ENCODE measurements at regions not wholly inside any gene's neighbourhood (a gene's known extent, or its start where the extent isn't known, plus 50 kb on each side); places are given as distances from the start of the nearest gene placed in this dataset.

GRCh38 chr10:105803206-105803605 is 1162.1 kb downstream of the SORCS3 start:
- TF ChIP-seq CTCF (IDR thresholded peaks at IDR 0.05) (no peak), ZFX (IDR thresholded peaks at IDR 0.05; ENCODE audit: borderline replicate concordance) (no peak)

GRCh38 chr10:105800641-105801040 is 1159.6 kb downstream of the SORCS3 start:
- no peak for TF ChIP-seq ZFX (IDR thresholded peaks at IDR 0.05; ENCODE audit: borderline replicate concordance)
- no peak for TF ChIP-seq CTCF (IDR thresholded peaks at IDR 0.05)
- no peak overlapping the region for H3K27ac ChIP-seq

More at GRCh38 chr10:105803206-105803605, 1162.1 kb downstream of the SORCS3 start:
- H3K27ac ChIP-seq, result no peak overlapping the region

GRCh38 chr10:105798328-105798889 is 1157.3 kb downstream of the SORCS3 start:
- TF ChIP-seq CTCF (IDR thresholded peaks at IDR 0.05) (no peak), ZFX (IDR thresholded peaks at IDR 0.05; ENCODE audit: borderline replicate concordance) (no peak)
- H3K27ac ChIP-seq, result no peak overlapping the region

DNA sequence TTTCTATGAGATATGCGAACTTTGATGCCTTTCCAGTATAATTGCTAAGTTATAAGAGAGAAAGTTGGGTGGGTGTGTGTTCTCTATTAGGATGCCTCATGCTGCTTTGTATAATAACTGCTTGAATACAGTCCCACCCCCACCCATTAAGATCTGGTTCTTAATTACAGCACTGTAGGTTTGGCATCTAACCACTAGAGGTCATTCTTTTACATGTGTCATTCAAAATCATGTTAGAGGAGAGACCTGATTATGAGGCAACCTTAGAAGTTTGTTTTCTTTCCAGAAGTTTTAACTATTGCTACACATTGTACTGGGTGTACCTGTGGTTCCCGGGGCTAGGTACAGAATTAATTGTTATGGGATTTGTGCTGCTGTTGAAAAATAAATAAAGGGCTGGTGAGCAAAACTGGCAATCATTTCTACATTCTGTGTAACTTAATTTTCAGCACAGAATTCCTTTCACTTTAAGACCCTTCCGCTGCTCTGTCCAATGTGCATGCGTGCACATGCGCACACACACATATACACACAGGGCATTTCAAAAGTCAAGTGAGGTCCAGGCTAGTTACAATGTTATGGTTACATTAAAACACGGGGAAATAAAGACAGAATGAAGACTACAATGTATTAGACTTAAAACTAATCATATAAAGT is 1156.3 kb downstream of the SORCS3 start:
- H3K27ac ChIP-seq, result no peak overlapping the region
- TF ChIP-seq ZFX (IDR thresholded peaks at IDR 0.05; ENCODE audit: borderline replicate concordance), result no peak
- peak; percentile 80 for TF ChIP-seq CTCF (IDR thresholded peaks at IDR 0.05)

- TF ChIP-seq CTCF (IDR thresholded peaks at IDR 0.05), result no peak
- TF ChIP-seq ZFX (IDR thresholded peaks at IDR 0.05; ENCODE audit: borderline replicate concordance), result no peak
- H3K27ac ChIP-seq, result no peak overlapping the region
Observed at GRCh38 chr10:105793071-105793470, 1152.0 kb downstream of the SORCS3 start.

DNA sequence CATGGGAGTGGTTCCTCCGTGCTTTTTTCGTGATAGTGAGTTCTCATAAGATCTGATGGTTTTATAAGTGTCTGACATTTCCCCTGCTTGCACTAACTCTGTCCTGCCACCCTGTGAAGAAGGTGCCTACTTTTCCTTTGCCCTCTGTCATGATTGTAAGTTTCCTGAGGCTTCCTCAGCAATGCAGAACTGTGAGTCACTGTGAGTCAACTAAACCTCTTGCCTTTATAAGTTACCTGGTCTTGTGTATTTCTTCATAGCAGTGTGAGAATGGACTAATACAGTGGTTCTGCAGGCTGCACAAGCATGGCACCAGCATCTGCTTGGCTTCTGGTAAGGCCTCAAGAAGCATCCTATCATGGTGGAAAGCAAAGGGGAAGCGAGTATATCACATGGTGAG is 1144.6 kb downstream of the SORCS3 start:
- no peak overlapping the region for H3K27ac ChIP-seq
- TF ChIP-seq CTCF (IDR thresholded peaks at IDR 0.05), result no peak
- TF ChIP-seq ZFX (IDR thresholded peaks at IDR 0.05; ENCODE audit: borderline replicate concordance), result no peak

DNA sequence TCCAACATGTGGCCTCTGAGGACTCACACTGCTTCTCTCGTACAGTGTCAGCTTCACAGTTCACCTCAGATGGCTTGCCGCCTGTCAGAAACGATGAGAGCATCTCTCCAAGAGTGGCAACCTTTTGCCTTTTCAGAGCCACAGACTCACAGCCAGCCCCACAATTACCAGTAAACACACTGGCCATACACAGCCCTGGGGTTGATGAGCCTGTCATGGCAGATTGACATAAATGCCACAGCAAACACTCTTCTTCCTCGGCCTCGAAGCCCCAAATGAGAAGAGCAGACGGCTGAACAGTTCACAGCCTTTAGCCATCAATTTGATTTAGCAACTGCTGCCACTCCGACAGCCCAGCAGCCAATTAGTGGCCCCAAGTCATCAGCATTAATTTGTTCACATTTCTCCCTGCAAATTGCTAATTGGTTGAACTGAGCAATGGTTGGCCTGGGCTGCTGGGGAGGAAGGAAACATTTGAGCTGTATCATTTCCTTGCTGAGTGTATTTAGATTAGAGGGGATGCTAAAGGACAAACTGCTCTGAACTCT is 1142.9 kb downstream of the SORCS3 start:
- TF ChIP-seq CTCF (IDR thresholded peaks at IDR 0.05), result no peak
- no peak for TF ChIP-seq ZFX (IDR thresholded peaks at IDR 0.05; ENCODE audit: borderline replicate concordance)

More for the DNA sequence above, 1142.9 kb downstream of the SORCS3 start:
- no peak overlapping the region for H3K27ac ChIP-seq

Data from 22Rv1 (cell line).